Activated CD8-positive, alpha-beta memory T cell treated with anti-CD3 and anti-CD28 coated beads, Interleukin-2, amount 50 U/mL, for 1 hour (primary cell): ENCODE measurements at regions not wholly inside any gene's neighbourhood (a gene's known extent, or its start where the extent isn't known, plus 50 kb on each side); places are given as distances from the start of the nearest gene placed in this dataset.

Experiments used
- DNase-seq: peaks from one replicate; pipeline ENCODE4 v3.0.0-alpha.2; 2020; ENCODE audit errors: extremely low read depth

DNA sequence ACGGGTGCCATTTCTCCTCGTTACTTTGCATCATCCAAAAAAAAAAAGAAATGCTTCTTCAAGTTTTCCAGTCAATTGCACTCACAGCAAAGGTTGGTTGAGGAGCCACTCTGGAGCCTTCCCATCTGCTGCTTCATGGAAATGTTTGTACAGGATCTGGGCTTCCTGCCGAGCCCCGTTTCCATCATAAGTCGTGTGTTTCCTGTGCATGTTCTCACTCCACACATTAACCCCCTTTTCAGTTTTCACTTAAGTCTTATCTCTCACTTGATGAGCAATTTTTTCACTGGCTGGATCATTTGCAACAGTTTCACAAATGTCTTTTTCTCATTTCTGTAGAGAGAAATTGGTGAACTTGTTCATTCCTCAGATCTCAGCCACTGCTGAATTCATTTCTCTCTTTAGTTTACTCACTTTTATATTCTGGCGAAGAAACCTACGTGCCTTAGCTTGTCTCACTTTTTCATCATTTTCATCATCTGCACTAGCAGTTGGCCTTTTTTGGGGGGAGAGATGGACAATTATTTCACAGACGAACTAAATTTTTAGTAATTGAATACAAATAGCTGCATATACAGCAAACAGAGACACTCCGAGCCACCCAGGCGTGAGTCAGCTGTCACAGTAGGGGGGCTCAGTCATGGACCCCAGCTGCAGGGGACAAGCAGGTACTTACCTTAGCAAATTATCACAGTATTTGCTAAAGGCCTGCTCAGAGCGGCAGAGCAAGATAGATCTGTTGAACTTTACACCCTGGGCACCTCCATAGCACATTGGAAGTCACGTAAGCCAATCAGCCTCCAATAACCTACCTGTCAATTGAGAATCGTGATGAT, 750.8 kb upstream of the ID2 start:
- DNase-seq, result no peak

GRCh38 chr2:7931808-7932207, 750.0 kb upstream of the ID2 start:
- no peak for DNase-seq

DNA sequence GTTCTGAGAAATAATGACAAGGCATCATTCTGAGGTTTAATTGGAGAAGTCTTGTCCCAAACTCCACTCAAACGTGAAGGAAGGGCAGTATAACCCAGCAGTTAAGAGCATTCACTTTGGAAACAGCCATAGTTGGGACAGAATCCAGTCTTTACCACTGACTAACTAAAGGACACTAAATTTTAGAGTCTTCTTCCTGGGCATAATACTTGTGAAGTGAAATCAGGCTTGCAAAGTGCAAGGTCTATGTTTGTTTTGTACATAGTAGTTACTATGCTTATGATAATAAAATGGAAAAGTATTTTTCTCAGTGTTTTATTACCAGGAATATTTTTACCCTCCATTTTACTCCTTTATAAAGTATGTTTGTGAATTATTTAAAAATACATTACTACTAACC, 748.2 kb upstream of the ID2 start:
- no peak for DNase-seq

DNA sequence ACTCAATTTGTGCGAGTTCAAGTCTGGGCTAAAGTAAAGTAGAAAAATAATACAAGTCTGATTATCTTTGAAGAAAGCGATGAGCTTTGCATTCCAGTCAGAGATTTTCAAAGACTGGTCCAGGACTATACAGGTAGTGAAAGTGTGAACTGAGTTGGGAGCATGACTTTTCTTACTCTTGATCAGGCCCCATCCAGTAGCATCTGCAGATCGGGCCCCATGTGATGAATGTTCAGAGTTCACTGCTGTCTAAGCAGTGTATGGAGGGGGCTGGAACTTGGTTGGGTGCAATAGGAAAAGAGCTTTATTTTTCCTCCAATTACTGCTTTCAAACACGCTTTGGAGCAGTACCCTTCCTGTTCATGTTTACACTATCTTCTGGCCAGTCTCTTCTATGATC, 747.4 kb upstream of the ID2 start:
- no peak for DNase-seq

DNA sequence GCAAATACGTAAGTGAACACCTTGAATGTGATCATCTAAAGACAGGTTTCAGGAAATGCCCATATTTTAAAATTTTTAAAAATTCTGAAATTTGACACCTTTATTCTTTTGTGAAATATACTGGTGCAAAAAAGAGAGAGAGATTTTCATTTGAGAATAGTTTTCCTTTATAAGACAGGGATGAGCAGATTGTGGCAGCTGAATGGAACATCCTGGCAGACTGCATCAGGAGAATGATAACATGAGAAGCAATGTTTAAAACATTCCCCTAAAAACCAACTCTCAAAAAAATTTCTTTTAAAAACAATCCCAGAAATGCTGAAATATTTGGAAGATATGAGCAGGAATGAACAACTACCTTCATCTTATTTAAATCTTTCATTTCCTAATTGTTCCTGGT, 744.8 kb upstream of the ID2 start:
- no peak for DNase-seq

- no peak for DNase-seq
Observed at GRCh38 chr2:7940723-7941122, 741.1 kb upstream of the ID2 start.

- DNase-seq, result no peak
Observed at GRCh38 chr2:7943446-7943845, 738.4 kb upstream of the ID2 start.

DNA sequence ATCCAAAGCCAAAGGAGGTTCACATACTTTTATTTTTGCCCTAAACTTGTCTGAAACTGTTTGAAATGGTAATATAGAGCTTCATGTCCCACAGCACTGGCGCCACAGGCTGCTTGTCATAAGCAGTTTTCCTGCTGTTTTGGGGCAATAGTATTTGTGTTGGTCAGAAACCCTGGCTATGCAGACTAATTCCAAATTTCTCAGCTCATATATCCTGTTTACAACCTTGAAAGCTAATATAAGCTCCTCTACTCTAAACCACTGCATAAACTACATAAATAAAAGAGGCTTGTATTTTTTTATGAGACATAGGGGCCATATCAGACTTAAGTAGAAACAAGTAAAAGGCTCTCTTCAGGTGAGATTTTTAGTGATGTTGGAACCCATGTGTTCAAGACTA, 736.8 kb upstream of the ID2 start:
- no peak for DNase-seq

DNA sequence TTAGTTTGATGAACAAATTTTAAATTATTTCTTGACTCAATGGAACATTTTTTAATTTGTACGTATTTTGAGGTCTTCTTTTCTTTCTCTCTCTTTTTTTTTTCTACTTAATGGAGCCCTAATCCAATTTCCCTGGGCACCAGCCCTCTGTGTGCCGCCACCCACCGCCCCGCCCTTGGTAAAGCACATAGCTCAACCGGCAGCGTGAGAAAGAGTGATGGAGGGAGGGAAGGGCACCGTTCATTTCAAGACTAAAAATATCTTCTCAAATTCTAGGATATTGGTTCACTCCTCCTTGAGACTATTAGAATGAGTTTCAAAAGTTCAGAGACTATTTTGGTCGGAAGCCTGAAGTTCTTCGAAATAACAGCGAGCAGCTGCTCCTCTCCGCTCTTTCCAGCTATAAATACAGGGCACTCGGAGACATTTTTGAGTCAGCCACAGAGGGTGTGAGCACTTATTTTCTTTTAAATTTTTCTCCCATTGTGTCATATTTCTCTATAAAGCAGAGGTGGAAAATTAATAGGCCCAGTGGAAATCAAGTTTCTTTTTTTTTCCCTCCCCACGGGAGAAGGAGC, 731.7 kb upstream of the ID2 start:
- no peak for DNase-seq

- no peak for DNase-seq
Observed at GRCh38 chr2:7951001-7951400, 730.9 kb upstream of the ID2 start.

DNA sequence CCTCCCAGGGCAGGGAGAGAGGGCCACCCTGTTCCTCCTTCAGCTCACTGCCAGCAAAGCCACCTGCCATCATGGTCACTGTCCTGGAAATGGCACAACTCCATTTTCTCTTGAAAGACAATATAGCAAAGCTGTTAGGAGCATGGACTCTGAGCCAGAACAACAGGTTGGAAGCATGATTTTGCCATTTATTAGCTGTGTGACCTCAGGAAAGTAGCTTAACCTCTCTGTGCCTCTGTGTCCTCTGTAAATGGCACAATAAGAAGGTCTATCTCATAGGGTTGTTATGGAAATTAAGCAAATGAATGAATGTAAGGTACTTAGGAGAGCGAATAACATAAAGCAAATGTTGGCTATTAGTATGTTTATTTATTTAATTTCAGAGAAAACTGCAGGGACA, 730.4 kb upstream of the ID2 start:
- DNase-seq, result no peak

DNA sequence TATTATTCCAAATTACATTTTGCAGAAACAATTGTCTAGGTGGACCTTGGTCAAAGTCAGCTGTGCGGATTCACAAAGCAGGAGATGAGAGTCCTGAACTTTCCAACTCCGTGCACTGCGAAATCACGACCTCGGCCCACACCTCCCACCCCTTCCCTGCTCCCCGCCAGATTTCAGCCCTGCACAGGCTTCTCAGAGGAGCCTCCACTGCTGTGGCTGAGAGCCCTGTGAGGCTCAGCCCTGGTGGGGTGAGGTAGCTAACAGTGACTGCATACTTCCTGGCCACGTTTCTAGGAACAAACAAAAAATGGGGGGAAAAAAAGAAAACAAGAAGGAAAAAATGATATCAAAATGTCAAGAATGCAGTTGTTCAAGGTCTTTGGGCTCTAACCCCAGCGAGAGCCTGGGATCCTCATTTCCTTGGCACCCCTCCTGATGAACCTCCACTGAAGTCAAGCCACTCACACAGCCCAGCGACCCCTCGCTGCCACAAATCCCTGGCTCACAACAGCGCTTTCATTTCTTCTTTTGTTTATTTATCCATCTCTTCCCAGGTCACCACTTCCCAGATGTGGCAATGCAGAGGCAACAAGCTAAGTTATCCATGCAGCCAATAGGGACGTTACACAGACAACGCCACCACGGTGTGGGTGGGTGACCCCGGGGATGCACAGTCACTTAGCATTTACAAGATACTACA, 729.7 kb upstream of the ID2 start:
- DNase-seq, result no peak

DNA sequence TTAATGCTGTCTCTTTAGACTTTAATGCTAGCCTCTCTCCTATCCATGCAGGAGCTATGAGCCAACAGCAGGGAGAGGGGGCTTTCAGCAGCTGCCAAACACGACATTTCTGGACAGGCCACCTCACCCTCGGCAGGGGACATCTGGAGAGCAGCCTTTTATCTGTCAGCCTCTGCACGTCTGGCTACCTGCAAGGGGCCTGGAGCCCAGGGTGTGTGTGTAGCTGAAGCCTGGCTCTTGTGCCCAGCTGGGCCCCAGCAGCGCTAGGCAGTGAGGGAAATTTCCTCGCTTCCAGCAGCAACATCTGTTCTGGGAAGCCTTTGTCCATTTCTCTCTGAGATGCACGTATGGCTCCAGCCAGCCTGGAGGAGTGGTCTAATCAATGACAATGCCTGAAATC, 728.7 kb upstream of the ID2 start:
- no peak for DNase-seq

DNA sequence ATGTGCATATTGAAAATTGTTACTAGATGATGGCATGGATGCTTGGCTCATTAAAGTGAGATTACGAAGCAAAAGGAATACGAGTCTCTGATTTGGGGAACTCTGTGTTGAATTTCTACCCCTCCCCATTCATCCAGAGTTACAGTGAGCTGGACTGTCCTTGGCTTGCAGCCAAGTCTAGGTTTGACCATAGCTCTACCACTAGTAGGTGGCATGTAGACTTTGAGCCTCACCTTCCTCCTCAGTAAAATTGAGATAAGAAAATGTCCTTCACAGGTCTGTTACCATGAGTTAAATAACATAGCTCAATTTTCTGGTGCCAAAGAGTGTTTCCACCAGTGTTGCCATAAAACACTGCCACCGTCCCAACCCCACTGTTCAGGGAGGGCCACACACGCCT, 727.6 kb upstream of the ID2 start:
- no peak for DNase-seq

GRCh38 chr2:7956126-7956689, 725.6 kb upstream of the ID2 start:
- no peak for DNase-seq

DNA sequence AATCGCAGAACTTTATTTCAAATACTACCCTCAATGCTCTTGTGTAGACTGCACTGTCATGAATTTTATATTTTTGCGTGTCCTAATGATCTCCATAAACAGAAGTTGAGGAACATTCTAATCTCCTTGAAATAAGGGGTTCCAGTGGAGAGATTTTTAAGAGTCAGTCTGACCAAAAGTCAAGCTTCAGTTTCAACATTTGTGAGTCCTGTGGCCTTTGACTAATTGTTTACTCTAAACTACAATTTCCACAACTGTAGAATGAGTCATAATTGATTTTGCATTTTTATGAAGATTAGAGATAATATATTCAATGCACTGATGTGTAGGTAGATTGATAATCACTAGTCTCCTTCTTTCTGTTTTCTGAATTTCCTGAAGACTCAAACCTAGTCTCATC, 720.3 kb upstream of the ID2 start:
- DNase-seq, result no peak

- no peak for DNase-seq
Observed at GRCh38 chr2:7962161-7962560, 719.7 kb upstream of the ID2 start.

- DNase-seq, result no peak
Observed at GRCh38 chr2:7963787-7964186, 718.1 kb upstream of the ID2 start.

- no peak for DNase-seq
Observed at GRCh38 chr2:7966032-7966431, 715.8 kb upstream of the ID2 start.

- no peak for DNase-seq
Observed at GRCh38 chr2:7967707-7968405, 714.0 kb upstream of the ID2 start.

DNA sequence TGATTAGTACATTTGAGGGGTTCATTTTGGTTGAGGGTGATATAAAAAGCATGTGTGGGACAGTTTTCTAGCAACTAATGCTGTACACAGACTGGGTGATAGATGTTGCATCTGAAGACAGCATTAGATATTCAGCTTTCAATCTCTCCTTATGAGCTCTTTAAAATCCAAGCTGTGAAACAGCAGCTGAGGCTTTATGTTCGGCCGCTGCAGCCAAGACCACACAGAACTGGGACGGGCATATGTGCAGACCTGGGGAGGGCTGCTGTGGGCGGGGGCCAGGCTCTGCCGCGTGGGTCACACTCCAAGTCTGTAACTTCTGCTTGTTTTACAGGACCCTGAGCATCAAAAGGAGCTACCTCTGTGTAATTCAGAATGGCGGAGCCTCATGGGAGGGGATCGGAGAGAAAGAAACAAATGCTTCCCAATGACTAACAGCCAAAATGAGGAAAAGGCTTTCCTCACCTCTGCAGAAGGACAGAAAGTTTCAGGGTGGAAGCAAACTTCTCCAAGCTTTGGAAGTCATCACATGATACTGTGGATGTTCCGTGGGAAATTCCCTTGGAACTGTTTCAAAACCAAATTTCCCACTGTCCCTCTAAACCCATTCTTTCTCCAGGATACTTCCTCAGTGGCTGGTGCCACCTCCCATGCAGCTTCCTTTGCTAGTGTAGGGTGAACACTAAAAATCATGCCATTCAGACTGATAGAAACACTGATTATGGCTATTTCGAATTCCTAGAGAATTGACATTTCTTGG, 711.9 kb upstream of the ID2 start:
- no peak for DNase-seq
